AG09319 (cell line): ENCODE measurements at regions not wholly inside any gene's neighbourhood (a gene's known extent, or its start where the extent isn't known, plus 50 kb on each side); places are given as distances from the start of the nearest gene placed in this dataset.

ENCODE experiments used
- DNase-seq: peaks from one replicate; pipeline ENCODE4 v3.0.0-alpha.2; 2010; ENCODE audit warnings: low read depth; ENCODE audit errors: extremely low read depth
- TF ChIP-seq, protein P1 (sequence below): IDR thresholded peaks from 2 replicates; pipeline ENCODE4 v1.5.1; 2011; ENCODE audit warnings: low read depth, mild to moderate bottlenecking, inconsistent platforms, low read length, moderate library complexity

DNA sequence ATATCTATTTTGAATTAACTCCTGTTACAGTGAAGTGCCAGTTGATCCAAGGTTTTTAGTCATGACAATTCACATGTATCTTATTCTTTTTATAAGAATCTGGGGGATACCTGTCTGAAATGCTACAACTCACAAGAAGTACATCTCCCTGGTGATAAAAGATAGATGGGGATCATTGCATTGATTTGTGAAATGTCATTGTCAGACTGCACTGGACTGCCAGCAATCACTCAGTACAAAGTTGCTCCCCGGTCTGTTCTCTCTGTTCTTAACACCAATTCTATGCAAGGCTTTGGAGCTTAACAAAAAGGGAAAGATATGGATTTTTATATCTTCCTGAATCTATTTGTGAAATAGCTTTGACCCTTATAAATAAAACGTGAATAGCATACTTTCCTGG lies 171.8 kb upstream of the PCSK5 start:
- TF ChIP-seq, protein P1, sequence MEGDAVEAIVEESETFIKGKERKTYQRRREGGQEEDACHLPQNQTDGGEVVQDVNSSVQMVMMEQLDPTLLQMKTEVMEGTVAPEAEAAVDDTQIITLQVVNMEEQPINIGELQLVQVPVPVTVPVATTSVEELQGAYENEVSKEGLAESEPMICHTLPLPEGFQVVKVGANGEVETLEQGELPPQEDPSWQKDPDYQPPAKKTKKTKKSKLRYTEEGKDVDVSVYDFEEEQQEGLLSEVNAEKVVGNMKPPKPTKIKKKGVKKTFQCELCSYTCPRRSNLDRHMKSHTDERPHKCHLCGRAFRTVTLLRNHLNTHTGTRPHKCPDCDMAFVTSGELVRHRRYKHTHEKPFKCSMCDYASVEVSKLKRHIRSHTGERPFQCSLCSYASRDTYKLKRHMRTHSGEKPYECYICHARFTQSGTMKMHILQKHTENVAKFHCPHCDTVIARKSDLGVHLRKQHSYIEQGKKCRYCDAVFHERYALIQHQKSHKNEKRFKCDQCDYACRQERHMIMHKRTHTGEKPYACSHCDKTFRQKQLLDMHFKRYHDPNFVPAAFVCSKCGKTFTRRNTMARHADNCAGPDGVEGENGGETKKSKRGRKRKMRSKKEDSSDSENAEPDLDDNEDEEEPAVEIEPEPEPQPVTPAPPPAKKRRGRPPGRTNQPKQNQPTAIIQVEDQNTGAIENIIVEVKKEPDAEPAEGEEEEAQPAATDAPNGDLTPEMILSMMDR = no peak
- no peak for DNase-seq

- TF ChIP-seq, protein P1 = no peak
- DNase-seq = no peak
These were observed 162.1 kb upstream of the PCSK5 start for GRCh38 chr9:75728391-75728790.

DNA sequence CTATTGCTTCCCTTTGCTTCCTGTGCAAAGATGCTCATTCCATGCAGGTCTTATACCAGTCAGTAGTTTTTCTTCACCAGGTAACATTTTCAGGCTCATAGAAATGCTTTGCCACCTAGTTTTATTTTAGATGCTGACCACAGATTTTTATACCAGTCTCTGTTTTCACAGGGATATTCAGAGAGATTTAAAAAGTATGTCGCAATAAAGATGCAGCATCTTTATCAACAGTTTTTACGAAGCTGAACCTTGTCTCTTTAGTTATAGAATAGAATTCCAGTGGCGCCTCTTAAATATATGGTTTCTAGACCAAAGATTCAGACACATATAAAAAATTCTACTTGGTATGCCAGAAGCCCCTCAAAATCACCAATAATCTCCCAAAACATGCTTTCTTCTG lies 155.7 kb upstream of the PCSK5 start:
- DNase-seq = no peak
- TF ChIP-seq, protein P1 = no peak

GRCh38 chr9:75739884-75740611 lies 150.4 kb upstream of the PCSK5 start:
- no peak for DNase-seq
- TF ChIP-seq, protein P1 = no peak

DNA sequence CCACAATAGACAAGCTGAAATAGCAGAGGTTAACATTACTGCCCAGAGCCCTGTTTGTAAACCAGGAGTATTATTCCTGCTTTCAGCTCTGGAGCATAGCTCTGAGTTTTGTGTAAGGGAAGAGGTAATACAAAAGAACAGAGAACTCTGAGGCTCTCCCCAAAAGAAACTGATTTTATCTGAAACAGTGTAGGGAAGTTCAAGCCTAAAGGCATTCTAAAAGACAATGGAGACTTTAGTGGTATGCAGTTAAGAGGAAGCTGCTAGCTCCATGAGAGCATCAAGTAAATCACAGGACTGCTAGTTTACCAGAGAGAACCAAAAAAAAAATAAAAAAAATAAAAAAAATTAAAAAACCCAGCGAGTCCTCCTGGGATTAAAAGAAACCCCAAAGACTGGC lies 146.6 kb upstream of the PCSK5 start:
- no peak for DNase-seq
- TF ChIP-seq, protein P1 = no peak

DNA sequence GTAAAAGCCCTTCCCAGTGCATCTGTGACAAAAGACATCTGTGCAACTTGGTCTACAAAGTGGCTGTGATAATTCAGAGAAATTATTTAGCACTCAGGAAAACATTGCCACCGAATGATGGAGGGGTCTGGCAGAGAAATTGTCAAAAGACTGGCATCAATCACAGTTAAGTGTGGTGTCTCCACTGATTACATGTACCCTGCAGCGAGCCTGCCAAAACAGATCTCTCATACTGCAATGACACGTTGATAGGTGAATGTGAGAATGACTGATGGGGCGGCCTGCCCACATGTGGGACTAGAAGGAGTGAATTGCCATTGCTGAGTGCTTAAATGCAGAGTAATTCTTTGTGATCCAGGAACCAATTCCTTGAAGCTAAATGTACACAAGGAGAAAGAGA lies 136.4 kb upstream of the PCSK5 start:
- DNase-seq = no peak
- TF ChIP-seq, protein P1 = no peak

GRCh38 chr9:75775166-75775565 lies 115.3 kb upstream of the PCSK5 start:
- no peak for DNase-seq
- TF ChIP-seq, protein P1 = no peak
